A673 (cell line): ENCODE measurements at regions not wholly inside any gene's neighbourhood (a gene's known extent, or its start where the extent isn't known, plus 50 kb on each side); places are given as distances from the start of the nearest gene placed in this dataset.

Experiments used
- CTCF ChIP-seq: fragments of 300-800, 200-600 bp; sonication (generic); conservative IDR thresholded peaks from 2 replicates; pipeline ENCODE4 v1.5.1; 2017; ENCODE audit warnings: low read depth, mild to moderate bottlenecking, antibody characterized with exemption, low read length, moderate library complexity, mixed read lengths
- EZH2 ChIP-seq: fragments of 200-600 bp; sonication (generic); IDR thresholded peaks from 2 replicates; pipeline ENCODE4 v1.6.1; 2017; ENCODE audit warnings: borderline replicate concordance, low read depth, mild to moderate bottlenecking, mixed read lengths, antibody characterized with exemption, low read length; ENCODE audit not compliant: poor library complexity, severe bottlenecking

GRCh38 chr12:76186131-76186906 lies 101.8 kb upstream of the NAP1L1 start:
- TF ChIP-seq CTCF (no peak), EZH2 (no peak)
